ENCODE measurements at regions not wholly inside any gene's neighbourhood (a gene's known extent, or its start where the extent isn't known, plus 50 kb on each side); places are given as distances from the start of the nearest gene placed in this dataset.

GRCh38 chr10:80713398-80713928 is 175.8 kb downstream of the SH2D4B start:
- Histone ChIP-seq H3F3A (ENCODE audit: control insufficient read depth, insufficient read depth) (no peaks in the 10 kb centered on the region), H3K4me2 (ENCODE audit: low read length) (no peak overlapping the region), H3K27me3 (ENCODE audit: control insufficient read depth, low read length) (no peaks in the 10 kb centered on the region), H3K4me3 (ENCODE audit: low read length) (no peak overlapping the region), H4K20me1 (ENCODE audit: control insufficient read depth, insufficient read depth, low read depth, low read length) (no peaks in the 10 kb centered on the region), H3K9me2 (replicated peaks; ENCODE audit: control insufficient read depth, low read length) (no peaks in the 10 kb centered on the region), H3K27ac (ENCODE audit: low read depth, low read length) (no peak overlapping the region), H3K4me1 (ENCODE audit: control insufficient read depth, low read length) (no peaks in the 10 kb centered on the region), H3K9me3 (ENCODE audit: control insufficient read depth, insufficient read depth, low read length) (no peaks in the 10 kb centered on the region), H3K79me2 (ENCODE audit: control insufficient read depth, low read length) (no peaks in the 10 kb centered on the region), H3K36me3 (ENCODE audit: control insufficient read depth, low read length) (no peaks in the 10 kb centered on the region)
- TF ChIP-seq EZH2phosphoT487 (IDR thresholded peaks at IDR 0.05; ENCODE audit: borderline replicate concordance, low read length): no peak
- TF ChIP-seq CTCF (IDR thresholded peaks at IDR 0.05; ENCODE audit: low read depth, low read length, poor library complexity, severe bottlenecking): no peak

- Histone ChIP-seq H3K27ac (ENCODE audit: low read depth, low read length) (no peak overlapping the region), H3K9me2 (replicated peaks; ENCODE audit: control insufficient read depth, low read length) (no peaks in the 10 kb centered on the region), H3F3A (ENCODE audit: control insufficient read depth, insufficient read depth) (no peaks in the 10 kb centered on the region), H3K9me3 (ENCODE audit: control insufficient read depth, insufficient read depth, low read length) (no peaks in the 10 kb centered on the region), H3K4me1 (ENCODE audit: control insufficient read depth, low read length) (no peaks in the 10 kb centered on the region), H3K79me2 (ENCODE audit: control insufficient read depth, low read length) (no peaks in the 10 kb centered on the region), H3K4me3 (ENCODE audit: low read length) (no peak overlapping the region), H3K27me3 (ENCODE audit: control insufficient read depth, low read length) (no peaks in the 10 kb centered on the region), H3K36me3 (ENCODE audit: control insufficient read depth, low read length) (no peaks in the 10 kb centered on the region), H3K4me2 (ENCODE audit: low read length) (no peak overlapping the region), H4K20me1 (ENCODE audit: control insufficient read depth, insufficient read depth, low read depth, low read length) (no peaks in the 10 kb centered on the region)
- TF ChIP-seq CTCF (IDR thresholded peaks at IDR 0.05; ENCODE audit: low read depth, low read length, poor library complexity, severe bottlenecking) (no peak), EZH2phosphoT487 (IDR thresholded peaks at IDR 0.05; ENCODE audit: borderline replicate concordance, low read length) (no peak)
Measured at GRCh38 chr10:80714566-80714965, 176.9 kb downstream of the SH2D4B start.

GRCh38 chr10:80718024-80718423 is 180.3 kb downstream of the SH2D4B start:
- Histone ChIP-seq H3K79me2 (ENCODE audit: control insufficient read depth, low read length) (no peaks in the 10 kb centered on the region), H3K4me1 (ENCODE audit: control insufficient read depth, low read length) (no peaks in the 10 kb centered on the region), H3K9me2 (replicated peaks; ENCODE audit: control insufficient read depth, low read length) (no peaks in the 10 kb centered on the region), H3K27me3 (ENCODE audit: control insufficient read depth, low read length) (no peaks in the 10 kb centered on the region), H3K9me3 (ENCODE audit: control insufficient read depth, insufficient read depth, low read length) (no peaks in the 10 kb centered on the region), H3K36me3 (ENCODE audit: control insufficient read depth, low read length) (no peaks in the 10 kb centered on the region), H3K4me3 (ENCODE audit: low read length) (no peak overlapping the region), H3K4me2 (ENCODE audit: low read length) (no peak overlapping the region), H3F3A (ENCODE audit: control insufficient read depth, insufficient read depth) (no peaks in the 10 kb centered on the region), H4K20me1 (ENCODE audit: control insufficient read depth, insufficient read depth, low read depth, low read length) (no peaks in the 10 kb centered on the region), H3K27ac (ENCODE audit: low read depth, low read length) (no peak overlapping the region)
- TF ChIP-seq EZH2phosphoT487 (IDR thresholded peaks at IDR 0.05; ENCODE audit: borderline replicate concordance, low read length) (no peak), CTCF (IDR thresholded peaks at IDR 0.05; ENCODE audit: low read depth, low read length, poor library complexity, severe bottlenecking) (no peak)

Data from DOHH2 (cell line).